Forelimb muscle (tissue), 1 donor: ENCODE measurements at regions not wholly inside any gene's neighbourhood (a gene's known extent, or its start where the extent isn't known, plus 50 kb on each side); places are given as distances from the start of the nearest gene placed in this dataset.
A peak's percentile ranks its signal among the peaks of the same experiment; 100 is the strongest.
"Not testable (repeated sequence)": the region's sequence is repeated elsewhere in the genome, so short reads cannot be mapped to it uniquely, and the experiment has no call there.

Source experiments
- DNase-seq: peaks from one replicate; pipeline ENCODE4 v3.0.0-alpha.2; 2013; ENCODE audit warnings: low read depth

DNA sequence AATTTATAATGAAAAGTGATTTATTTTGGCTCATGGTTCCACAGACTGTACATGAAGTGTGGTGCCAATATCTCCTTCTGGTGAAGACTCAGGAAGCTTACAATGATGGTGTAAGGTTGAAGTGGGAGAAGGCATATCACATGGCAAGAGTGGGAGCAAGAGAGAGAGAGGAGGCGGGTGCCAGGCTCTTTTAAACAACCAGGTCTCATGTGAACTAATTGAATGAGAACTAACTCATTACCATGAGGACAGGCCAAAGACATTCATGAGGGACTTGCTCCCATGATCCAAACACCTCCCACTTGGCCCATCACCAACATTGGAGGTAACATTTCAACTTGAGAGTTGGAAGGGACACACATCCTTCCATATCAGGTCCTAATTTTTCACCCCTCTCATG, 155.2 kb downstream of the SLC38A4 start:
- DNase-seq = no peak

- no peak for DNase-seq
These were observed 156.1 kb downstream of the SLC38A4 start for GRCh38 chr12:46669720-46670119.

- DNase-seq = no peak
These were observed 158.2 kb downstream of the SLC38A4 start for GRCh38 chr12:46667551-46667950.

GRCh38 chr12:46664761-46665287, 161.0 kb downstream of the SLC38A4 start:
- no peak for DNase-seq

DNA sequence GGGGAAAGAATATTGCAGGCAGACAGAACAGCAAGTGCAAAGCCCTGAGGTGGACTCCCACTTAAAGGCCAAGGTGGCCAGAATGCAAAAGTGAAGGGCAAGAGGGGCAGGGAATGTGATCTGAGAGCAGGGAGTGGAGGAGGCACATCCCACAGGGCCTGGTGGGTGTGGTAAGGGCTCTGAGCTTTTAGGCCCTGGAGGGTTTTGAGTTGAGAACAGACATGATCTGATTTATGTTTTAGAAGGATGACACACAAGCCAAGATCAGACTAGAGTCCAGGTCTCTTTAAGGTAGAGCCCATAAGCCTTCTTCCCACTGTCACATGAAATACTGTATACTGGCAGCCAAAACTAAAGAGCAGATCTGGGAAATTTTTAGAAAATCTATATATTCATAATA, 162.5 kb downstream of the SLC38A4 start:
- no peak for DNase-seq

GRCh38 chr12:46661110-46661845, 164.5 kb downstream of the SLC38A4 start:
- DNase-seq = peak; percentile 71

DNA sequence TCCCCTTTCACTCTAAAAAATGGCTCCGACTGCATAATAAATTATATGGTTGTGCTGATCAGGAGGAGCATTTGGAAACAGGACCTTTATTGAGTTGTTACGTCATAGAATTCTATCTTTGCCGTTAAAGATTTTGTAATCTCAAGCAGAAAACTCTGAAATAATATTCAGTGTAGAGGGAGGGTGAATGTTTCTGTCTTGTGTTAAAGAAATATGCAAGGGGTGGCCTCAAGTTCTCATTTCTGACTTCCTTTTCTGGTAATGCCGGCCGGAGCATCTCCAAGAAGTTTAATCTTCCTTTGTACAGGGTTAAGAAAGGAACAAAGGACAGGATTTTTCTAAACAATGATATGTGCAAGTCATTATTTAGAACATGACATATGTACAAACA, 165.1 kb downstream of the SLC38A4 start:
- no peak for DNase-seq

- DNase-seq = no peak
These were observed 165.5 kb downstream of the SLC38A4 start for GRCh38 chr12:46660276-46660675.

GRCh38 chr12:46659824-46660223, 166.0 kb downstream of the SLC38A4 start:
- no peak for DNase-seq

GRCh38 chr12:46659032-46659650, 166.7 kb downstream of the SLC38A4 start:
- DNase-seq = no peak

GRCh38 chr12:46657453-46658411, 168.1 kb downstream of the SLC38A4 start:
- no peak for DNase-seq

DNA sequence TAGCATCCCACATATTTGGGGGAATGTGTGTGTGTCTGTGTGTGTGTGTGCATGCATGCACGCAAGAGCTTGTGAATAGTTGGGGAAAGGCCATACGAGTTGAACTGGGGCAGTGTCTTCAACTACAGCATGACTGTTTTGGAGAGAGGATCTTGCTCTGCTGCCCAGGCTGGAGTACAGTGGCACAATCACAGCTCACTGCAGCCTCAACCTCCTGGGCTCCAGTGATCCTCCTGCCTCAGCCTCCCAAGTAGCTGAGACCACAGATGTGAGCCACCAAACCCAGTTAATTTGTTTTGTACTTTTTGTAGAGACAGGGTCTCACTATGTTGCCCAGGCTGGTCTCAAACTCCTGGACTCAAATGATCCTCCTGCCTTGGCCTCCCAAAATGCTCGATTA, 169.8 kb downstream of the SLC38A4 start:
- not testable (repeated sequence) for DNase-seq

- no peak for DNase-seq
These were observed 172.5 kb downstream of the SLC38A4 start for GRCh38 chr12:46653311-46653710.

GRCh38 chr12:46652692-46653091, 173.1 kb downstream of the SLC38A4 start:
- no peak for DNase-seq

GRCh38 chr12:46650688-46651087, 175.1 kb downstream of the SLC38A4 start:
- DNase-seq = no peak

GRCh38 chr12:46649433-46649832, 176.4 kb downstream of the SLC38A4 start:
- DNase-seq = no peak

DNA sequence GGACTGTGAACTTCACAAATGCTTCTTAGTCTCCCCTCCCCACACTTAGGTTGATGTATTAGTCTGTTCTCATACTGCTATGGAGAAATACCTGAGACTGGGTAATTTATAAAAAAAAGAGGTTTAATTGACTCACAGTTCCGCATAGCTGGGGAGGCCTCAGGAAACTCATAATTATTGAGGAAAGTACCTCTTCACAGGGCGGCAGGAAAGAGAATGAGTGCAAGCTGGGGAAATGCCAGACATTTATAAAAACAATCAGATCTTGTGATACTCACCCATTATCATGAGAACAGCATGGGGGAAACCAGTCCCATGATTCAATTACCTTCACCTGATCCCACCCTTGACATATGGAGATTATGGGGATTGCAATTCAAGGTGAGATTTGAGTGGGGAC, 178.8 kb downstream of the SLC38A4 start:
- DNase-seq = no peak

DNA sequence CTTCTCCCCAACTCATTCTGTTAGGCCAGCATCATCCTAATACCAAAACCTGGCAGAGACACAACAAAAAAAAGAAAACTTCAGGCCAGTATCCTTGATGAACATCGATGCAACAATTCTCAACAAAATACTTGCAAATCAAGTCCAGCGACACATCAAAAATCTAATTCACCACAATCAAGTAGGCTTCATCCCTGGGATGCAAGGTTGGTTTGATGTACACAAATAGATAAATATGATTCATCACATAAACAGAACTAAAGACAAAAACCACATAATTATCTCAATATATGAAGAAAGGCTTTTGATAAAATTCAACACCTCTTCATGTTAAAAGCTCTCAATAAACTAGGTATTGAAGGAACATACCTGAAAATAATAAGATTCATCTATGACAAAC, 184.1 kb downstream of the SLC38A4 start:
- DNase-seq = not testable (repeated sequence)

DNA sequence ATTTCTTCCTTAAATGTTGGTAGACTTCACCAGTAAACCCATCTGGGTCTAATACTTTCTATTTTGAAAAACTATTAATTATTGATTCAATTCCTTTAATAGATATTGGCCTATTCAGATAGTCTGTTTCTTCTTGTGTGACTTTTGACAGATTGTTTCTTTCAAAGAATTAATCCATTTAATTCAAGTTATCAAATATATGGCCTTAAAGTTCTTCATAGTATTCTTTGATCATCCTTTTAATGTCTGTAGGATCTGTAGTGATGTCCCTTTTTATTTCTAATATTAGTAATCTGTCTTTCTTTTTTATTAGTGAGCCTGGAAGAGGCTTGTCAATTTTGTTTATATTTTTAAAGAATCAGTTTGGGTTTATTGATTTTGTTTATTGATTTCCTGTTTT, 190.0 kb downstream of the SLC38A4 start:
- DNase-seq = no peak

DNA sequence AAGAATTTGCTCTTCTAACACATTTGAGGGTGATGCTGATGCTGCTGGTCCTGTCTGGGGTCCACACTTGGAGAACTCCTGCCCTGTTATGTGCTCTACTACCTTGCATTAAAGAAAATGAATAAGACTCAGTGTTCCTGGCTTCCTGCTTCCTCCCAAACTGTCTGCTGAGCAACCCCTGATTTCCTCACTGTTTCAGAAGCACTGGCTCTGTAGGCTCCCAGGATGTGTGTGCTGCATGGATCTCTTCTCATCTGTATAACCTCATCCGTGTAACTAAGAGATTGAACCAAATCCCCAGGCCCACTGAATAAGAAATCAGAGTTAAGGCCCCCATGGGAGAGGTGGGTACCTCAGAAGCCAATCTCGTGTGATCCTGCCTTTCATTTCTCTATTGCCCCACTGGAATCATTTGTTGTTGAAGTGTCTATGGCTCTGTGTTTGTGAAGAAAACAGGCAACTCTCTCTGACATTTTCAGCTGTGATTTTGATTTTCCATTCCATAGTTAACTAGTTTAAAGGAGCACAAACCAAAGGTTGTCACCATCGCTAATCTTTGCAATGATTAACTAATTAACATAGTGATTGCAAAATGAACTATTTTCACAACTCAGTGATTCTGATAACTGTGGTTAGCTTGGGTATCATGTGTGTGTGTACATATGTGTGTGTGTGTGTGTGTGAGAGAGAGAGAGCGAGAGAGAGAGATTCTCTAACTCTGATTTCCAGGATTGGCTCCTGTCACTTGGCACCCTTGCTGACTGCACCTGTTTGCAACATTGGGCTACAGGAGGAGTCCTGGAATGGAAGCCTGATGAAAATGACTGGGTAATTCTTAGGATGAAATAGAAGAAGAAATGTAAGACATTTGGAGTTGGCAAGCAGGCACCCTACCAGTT, 196.2 kb downstream of the SLC38A4 start:
- DNase-seq = no peak

GRCh38 chr12:46628176-46628575, 197.6 kb downstream of the SLC38A4 start:
- DNase-seq = no peak
